ENCODE measurements at regions not wholly inside any gene's neighbourhood (a gene's known extent, or its start where the extent isn't known, plus 50 kb on each side); places are given as distances from the start of the nearest gene placed in this dataset.

GRCh38 chr9:134540276-134541096, 101.1 kb upstream of the COL5A1 start:
- H3K27me3 Mint-ChIP-seq (ENCODE audit: insufficient read depth, low read depth), result peaks cover 3% of the 10 kb centered on the region
- H3K79me2 ChIP-seq (ENCODE audit: low read depth), result no peaks in the 10 kb centered on the region
- H3K27ac Mint-ChIP-seq, result no peak overlapping the region
- no peaks in the 10 kb centered on the region for H3K9me3 ChIP-seq (ENCODE audit: low read depth)
- H3K36me3 Mint-ChIP-seq, result no peaks in the 10 kb centered on the region
- H3K9me3 Mint-ChIP-seq, result peaks cover 10% of the 10 kb centered on the region
- H2AFZ ChIP-seq (replicated peaks), result no peak overlapping the region
- no peak overlapping the region for H3K4me3 ChIP-seq
- no peaks in the 10 kb centered on the region for H3K36me3 ChIP-seq
- no peak for TF ChIP-seq EZH2phosphoT487 (IDR thresholded peaks at IDR 0.05)
- TF ChIP-seq EZH2 (IDR thresholded peaks at IDR 0.05), result no peak
- TF ChIP-seq CTCF (IDR thresholded peaks at IDR 0.05), result no peak
- peaks cover 29% of the 10 kb centered on the region for H3K4me1 Mint-ChIP-seq
- no peak overlapping the region for H3K4me3 Mint-ChIP-seq
- H3K27ac ChIP-seq, result no peak overlapping the region
- H4K20me1 ChIP-seq (ENCODE audit: low read depth), result no peaks in the 10 kb centered on the region
- H3K27me3 ChIP-seq, result no peaks in the 10 kb centered on the region
- no peak overlapping the region for H3K4me2 ChIP-seq
- H3K4me1 ChIP-seq, result peaks cover 10% of the 10 kb centered on the region
- H3F3A ChIP-seq (ENCODE audit: low read depth), result no peaks in the 10 kb centered on the region
- no peak for DNase-seq (ENCODE audit: low spot score)
- no peak overlapping the region for H3K9ac ChIP-seq

DNA sequence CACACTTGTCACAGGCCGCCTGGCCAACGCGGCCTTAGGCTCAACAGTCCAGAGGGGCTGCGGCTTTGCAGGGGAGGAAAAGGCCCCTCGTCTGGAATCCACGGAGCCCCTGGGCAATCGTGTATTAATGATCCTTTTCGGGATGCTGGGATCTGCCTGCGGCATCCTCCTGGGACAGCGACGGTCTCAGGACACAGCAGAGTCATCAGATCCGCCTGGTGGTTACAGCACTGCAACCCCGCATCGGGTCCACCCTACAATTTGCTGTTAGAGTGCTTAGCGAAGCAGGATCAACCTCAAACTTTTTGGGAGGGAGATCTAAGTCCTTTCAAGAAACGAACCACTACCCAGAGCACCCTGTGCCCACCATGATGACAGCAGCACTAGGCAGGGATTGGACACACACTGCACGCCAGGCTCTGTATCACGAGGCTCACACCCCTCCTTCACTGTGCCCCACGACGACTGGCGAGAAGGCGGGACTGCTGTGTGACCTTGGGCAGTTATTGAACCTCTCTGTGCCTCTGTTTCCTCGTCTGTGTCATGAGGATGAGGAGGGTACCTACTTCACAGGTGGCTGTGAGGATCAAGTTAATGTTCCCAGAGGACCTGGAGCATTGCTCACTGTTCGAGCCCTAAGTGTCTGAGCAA, 100.4 kb upstream of the COL5A1 start:
- Histone ChIP-seq H3K27me3 (no peaks in the 10 kb centered on the region), H3K4me2 (no peak overlapping the region), H3F3A (ENCODE audit: low read depth) (no peaks in the 10 kb centered on the region), H3K36me3 (no peaks in the 10 kb centered on the region), H3K4me1 (peaks cover 10% of the 10 kb centered on the region), H3K9me3 (ENCODE audit: low read depth) (no peaks in the 10 kb centered on the region), H3K4me3 (no peak overlapping the region), H3K9ac (no peak overlapping the region), H2AFZ (replicated peaks) (no peak overlapping the region), H4K20me1 (ENCODE audit: low read depth) (no peaks in the 10 kb centered on the region), H3K27ac (no peak overlapping the region), H3K79me2 (ENCODE audit: low read depth) (no peaks in the 10 kb centered on the region)
- H3K9me3 Mint-ChIP-seq, result peaks cover 10% of the 10 kb centered on the region
- peaks cover 34% of the 10 kb centered on the region for H3K4me1 Mint-ChIP-seq
- TF ChIP-seq EZH2 (IDR thresholded peaks at IDR 0.05), result no peak
- TF ChIP-seq EZH2phosphoT487 (IDR thresholded peaks at IDR 0.05), result no peak
- TF ChIP-seq CTCF (IDR thresholded peaks at IDR 0.05), result no peak
- H3K27ac Mint-ChIP-seq, result no peak overlapping the region
- H3K36me3 Mint-ChIP-seq, result no peaks in the 10 kb centered on the region
- H3K4me3 Mint-ChIP-seq, result no peak overlapping the region
- no peak for DNase-seq (ENCODE audit: low spot score)
- peaks cover 3% of the 10 kb centered on the region for H3K27me3 Mint-ChIP-seq (ENCODE audit: insufficient read depth, low read depth)

DNA sequence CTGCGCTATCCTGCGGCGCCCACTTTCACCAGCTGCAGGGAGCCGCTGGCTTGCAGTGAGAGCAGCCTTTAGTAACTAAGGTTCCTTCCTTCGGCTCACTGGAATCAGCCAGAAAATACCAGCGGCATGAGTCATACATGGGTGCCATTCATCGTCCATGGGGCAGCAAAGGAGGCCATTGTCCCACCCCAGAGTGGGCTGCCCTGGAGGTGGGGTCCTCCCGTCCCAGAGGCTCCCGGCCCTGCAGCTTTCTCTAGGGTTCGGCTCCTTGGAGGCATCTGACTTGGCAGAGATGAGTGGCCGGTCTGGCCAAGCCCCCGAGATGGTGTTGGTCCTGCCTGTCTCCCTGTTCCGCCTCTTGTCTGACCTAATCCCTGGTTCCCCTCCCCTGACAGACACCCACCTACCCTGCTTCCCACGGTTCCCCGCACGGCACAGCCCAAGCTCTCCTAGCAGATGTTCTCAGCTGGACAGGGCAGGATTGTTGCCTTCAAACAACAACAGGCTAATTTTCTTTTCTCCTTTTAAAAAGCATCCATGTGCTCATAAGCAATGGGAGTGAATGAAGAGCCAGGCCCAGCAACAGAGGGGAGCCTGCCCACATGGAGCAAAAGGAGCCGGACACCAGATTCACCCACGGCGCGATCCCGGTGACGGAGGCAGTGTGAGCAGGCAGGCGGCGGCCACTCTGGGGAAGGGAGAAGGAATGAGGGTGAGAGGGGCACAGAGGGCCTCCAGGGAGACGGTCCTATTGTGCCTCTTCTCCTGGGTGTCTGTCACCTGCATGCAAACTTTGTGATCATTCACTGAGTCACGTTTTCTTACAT, 97.0 kb upstream of the COL5A1 start:
- H3K4me1 Mint-ChIP-seq, result peaks cover 44% of the 10 kb centered on the region
- H3K4me2 ChIP-seq, result peak overlapping the region; percentile 5

More for the DNA sequence above, 97.0 kb upstream of the COL5A1 start:
- no peak overlapping the region for H3K27ac ChIP-seq
- peak; percentile 58 for DNase-seq (ENCODE audit: low spot score)
- no peaks in the 10 kb centered on the region for H3K36me3 ChIP-seq
- Mint-ChIP-seq H3K9me3 (peaks cover 9% of the 10 kb centered on the region), H3K27ac (peak overlapping the region; percentile 76), H3K36me3 (no peaks in the 10 kb centered on the region), H3K4me3 (no peak overlapping the region), H3K27me3 (ENCODE audit: insufficient read depth, low read depth) (peaks cover 4% of the 10 kb centered on the region)
- no peak overlapping the region for H3K9ac ChIP-seq
- H4K20me1 ChIP-seq (ENCODE audit: low read depth), result no peaks in the 10 kb centered on the region
- H3K27me3 ChIP-seq, result no peaks in the 10 kb centered on the region
- no peaks in the 10 kb centered on the region for H3F3A ChIP-seq (ENCODE audit: low read depth)
- H3K4me1 ChIP-seq, result peaks cover 10% of the 10 kb centered on the region
- no peaks in the 10 kb centered on the region for H3K79me2 ChIP-seq (ENCODE audit: low read depth)
- no peaks in the 10 kb centered on the region for H3K9me3 ChIP-seq (ENCODE audit: low read depth)
- TF ChIP-seq EZH2phosphoT487 (IDR thresholded peaks at IDR 0.05) (no peak), CTCF (IDR thresholded peaks at IDR 0.05) (no peak), EZH2 (IDR thresholded peaks at IDR 0.05) (no peak)
- no peak overlapping the region for H3K4me3 ChIP-seq
- H2AFZ ChIP-seq (replicated peaks), result peak overlapping the region; percentile 58
